HepG2 (cell line): ENCODE measurements at regions not wholly inside any gene's neighbourhood (a gene's known extent, or its start where the extent isn't known, plus 50 kb on each side); places are given as distances from the start of the nearest gene placed in this dataset.

Source experiments
- ATAC-seq: fragments of 200-7000 bp; cut with Tn5 transposase; 3 replicates; pipeline ENCODE4 v1.9.1; 2020; ENCODE audit warnings: mild to moderate bottlenecking, moderate library complexity
- BruUV-seq: library from RNA; stranded (reverse); fragments of 400-500 nt; replicated peaks from 2 replicates; lab custom pipeline; 2021; lab: Mats Ljungman, UMichigan
- CTCF ChIA-PET: fragments of 300-600 bp; formaldehyde crosslinking; extraction: SDS; loops from one replicate; lab custom pipeline; 2021; ENCODE audit warnings: low total read pairs, inconsistent platforms, low intra/inter-chr PET ratio; lab: Yijun Ruan, JAX
- POLR2A ChIA-PET: fragments of 350-600 bp; sonication (Branson Sonifier 250); formaldehyde crosslinking; loops from one replicate; lab custom pipeline; 2020; ENCODE audit warnings: antibody characterized with exemption, inconsistent platforms; lab: Yijun Ruan, JAX
- DNase-seq: peaks from one replicate; pipeline ENCODE4 v3.0.0-alpha.2; 2015; ENCODE audit warnings: low spot score
- FAIRE-seq: peaks from 3 replicates; lab custom pipeline; 2011; peaks lifted over from hg19 to GRCh38; lab: Jason Lieb, UNC
- H2AFZ ChIP-seq: one replicate; pipeline ENCODE4 v1.6.1; 2011; ENCODE audit warnings: low read length, inconsistent platforms
- H3K27ac ChIP-seq: fragments of 300-600 bp; 3 replicates; pipeline ENCODE4 v1.8.0; 2011; ENCODE audit warnings: mixed run types, mild to moderate bottlenecking, mixed read lengths, low read length, inconsistent platforms; ENCODE audit not compliant: insufficient read depth; ENCODE audit errors: extremely low read length
- H3K27me3 ChIP-seq, 2 experiments: fragments of 200-600 bp in 1 of 2; 2 replicates in 1 of 2; 3 replicates in 1 of 2; pipeline versions ENCODE4 v1.6.0 to v1.8.0; 2011; ENCODE audit warnings: low read length in 2 of 2, mild to moderate bottlenecking in 2 of 2, moderate library complexity in 2 of 2, inconsistent platforms in 1 of 2; ENCODE audit not compliant: insufficient read depth in 2 of 2, control insufficient read depth in 1 of 2
- H3K36me3 ChIP-seq, 2 experiments: fragments of 200-600 bp in 1 of 2; replicated peaks in 1 of 2; 2 replicates in 1 of 2; 3 replicates in 1 of 2; pipeline versions ENCODE4 v1.5.1 to v1.8.0; 2011; ENCODE audit warnings: low read length in 2 of 2, inconsistent platforms in 1 of 2; ENCODE audit not compliant: insufficient read depth in 2 of 2, control insufficient read depth in 1 of 2
- H3K4me1 ChIP-seq: 2 replicates; pipeline ENCODE4 v1.5.1; 2012; ENCODE audit warnings: low read length, inconsistent platforms; ENCODE audit not compliant: insufficient read depth
- H3K4me2 ChIP-seq: 2 replicates; pipeline ENCODE4 v1.6.0; 2011; ENCODE audit warnings: low read depth, low read length, inconsistent platforms
- H3K4me3 ChIP-seq, 3 experiments: fragments of 200-600 bp in 1 of 3; sonication (generic), shearing (Covaris generic) in 1 of 3; replicated peaks in 1 of 3; 2 replicates each; pipeline ENCODE4 v1.5.1; 2011 to 2016; ENCODE audit warnings: low read length in 3 of 3, inconsistent platforms in 2 of 3, low read depth in 2 of 3, mild to moderate bottlenecking in 2 of 3, control low read depth in 1 of 3, mixed read lengths in 1 of 3; ENCODE audit not compliant: insufficient read depth in 1 of 3
- H3K79me2 ChIP-seq: one replicate; pipeline ENCODE4 v1.6.1; 2011; ENCODE audit warnings: low read length, inconsistent platforms; ENCODE audit not compliant: insufficient read depth
- H3K9ac ChIP-seq: 2 replicates; pipeline ENCODE4 v1.6.0; 2011; ENCODE audit warnings: mild to moderate bottlenecking, low read depth, low read length, inconsistent platforms; ENCODE audit not compliant: insufficient read depth
- H3K9me3 ChIP-seq: 2 replicates; pipeline ENCODE4 v1.5.1; 2012; ENCODE audit warnings: mild to moderate bottlenecking, low read length
- H4K20me1 ChIP-seq: 2 replicates; pipeline ENCODE4 v1.6.0; 2011; ENCODE audit warnings: inconsistent platforms, mild to moderate bottlenecking, low read length, moderate library complexity; ENCODE audit not compliant: insufficient read depth
- AHR ChIP-seq: IDR thresholded peaks from 2 replicates; pipeline ENCODE4 v1.6.1; 2018; ENCODE audit warnings: missing genetic modification reagents, missing compliant biosample characterization
- ATF6 ChIP-seq: sonication (generic); formaldehyde crosslinking; conservative IDR thresholded peaks from 2 replicates; pipeline ENCODE4 v1.4.0; 2020; ENCODE audit warnings: missing genetic modification reagents
- ATM ChIP-seq: fragments of 450-650 bp; IDR thresholded peaks from 2 replicates; pipeline ENCODE4 v1.7.1; 2017; ENCODE audit warnings: mild to moderate bottlenecking, borderline replicate concordance
- GMEB2 ChIP-seq: IDR thresholded peaks from 2 replicates; pipeline ENCODE4 v1.6.1; 2016; ENCODE audit warnings: missing biosample characterization, missing genetic modification reagents, low read depth
- GPN1 ChIP-seq: sonication (generic); formaldehyde crosslinking; IDR thresholded peaks from 2 replicates; pipeline ENCODE4 v1.5.1; 2020; ENCODE audit warnings: missing genetic modification reagents, borderline replicate concordance
- MAX ChIP-seq: IDR thresholded peaks from 2 replicates; pipeline ENCODE4 v1.6.1; 2012; ENCODE audit warnings: inconsistent platforms
- MBNL3 ChIP-seq: fragments of 250-450 bp; sonication (Bioruptor Pico); conservative IDR thresholded peaks from 2 replicates; pipeline ENCODE4 v1.8.0; 2022; ENCODE audit warnings: mild to moderate bottlenecking, inconsistent platforms
- MTA3 ChIP-seq: sonication (generic); formaldehyde crosslinking; IDR thresholded peaks from 2 replicates; pipeline ENCODE4 v1.4.0; 2020; ENCODE audit warnings: missing genetic modification reagents
- PBX3 ChIP-seq: sonication (generic); formaldehyde crosslinking; IDR thresholded peaks from 2 replicates; pipeline ENCODE4 v1.8.1; 2023; ENCODE audit warnings: missing genetic modification reagents, inconsistent platforms, borderline replicate concordance
- PLRG1 ChIP-seq: fragments of 450-650 bp; conservative IDR thresholded peaks from 2 replicates; pipeline ENCODE4 v1.6.1; 2016
- RFX1 ChIP-seq: fragments of 450-650 bp; IDR thresholded peaks from 2 replicates; pipeline ENCODE4 v1.6.1; 2017
- ZBTB43 ChIP-seq: sonication (generic); formaldehyde crosslinking; conservative IDR thresholded peaks from 2 replicates; pipeline ENCODE4 v1.4.0; 2020; ENCODE audit warnings: missing genetic modification reagents
- ZFP1 ChIP-seq: IDR thresholded peaks from 2 replicates; pipeline ENCODE4 v1.6.1; 2016
- ZNF121 ChIP-seq: sonication (generic); formaldehyde crosslinking; IDR thresholded peaks from 2 replicates; pipeline ENCODE4 v1.5.0; 2020; ENCODE audit warnings: mild to moderate bottlenecking, missing genetic modification reagents
- ZNF207 ChIP-seq: fragments of 450-650 bp; IDR thresholded peaks from 2 replicates; pipeline ENCODE4 v1.6.1; 2016; ENCODE audit warnings: antibody characterized with exemption, borderline replicate concordance
- ZNF660 ChIP-seq: sonication (generic); formaldehyde crosslinking; IDR thresholded peaks from 2 replicates; pipeline ENCODE4 v1.5.1; 2020; ENCODE audit warnings: mild to moderate bottlenecking, low read depth, missing genetic modification reagents, borderline replicate concordance
- ZNF703 ChIP-seq: sonication (generic); formaldehyde crosslinking; IDR thresholded peaks from 2 replicates; pipeline ENCODE4 v1.5.1; 2020; ENCODE audit warnings: missing genetic modification reagents, mild to moderate bottlenecking, moderate library complexity, borderline replicate concordance
- ZNF749 ChIP-seq: sonication (generic); formaldehyde crosslinking; IDR thresholded peaks from 2 replicates; pipeline ENCODE4 v1.8.0; 2022; ENCODE audit warnings: mild to moderate bottlenecking, missing genetic modification reagents, moderate library complexity, borderline replicate concordance
- WGBS: methylation state at CpG from one replicate; pipeline ENCODE4 v1.1.6; 2017; ENCODE audit warnings: low lambda C conversion rate; 5-methylcytosine and 5-hydroxymethylcytosine counted together
- in situ Hi-C: cut with HindIII; loops from 2 replicates; pipeline ENCODE4 v1.10.0; 2017; ENCODE audit warnings: low pct_unique_long_range_greater_than_20kb; ENCODE audit not compliant: extremely low pct_ligation_motif_present
- intact Hi-C: fragments of 100-400 bp; cut with micrococcal nuclease; formaldehyde crosslinking; loops from one replicate; pipeline ENCODE4 v1.10.0; 2022; ENCODE audit not compliant: unreplicated experiment

GRCh38 chr19:29013988-29014387 lies 199.0 kb downstream of the UQCRFS1 start:
- Histone ChIP-seq H3K27ac (no peak overlapping the region), H2AFZ (no peak overlapping the region), H4K20me1 (no peaks in the 10 kb centered on the region), H3K4me2 (no peak overlapping the region), H3K9me3 (no peaks in the 10 kb centered on the region), H3K36me3 (no peaks in the 10 kb centered on the region), H3K79me2 (no peaks in the 10 kb centered on the region), H3K4me1 (no peaks in the 10 kb centered on the region), H3K27me3 (no peaks in the 10 kb centered on the region), H3K9ac (no peak overlapping the region), H3K4me3 (no peak overlapping the region)
- FAIRE-seq = no peak
- TF ChIP-seq ZNF660 (CRISPR knock-in tag) (no peak), MBNL3 (CRISPR knock-in tag) (no peak), ZFP1 (CRISPR knock-in tag) (no peak), MAX (no peak), MTA3 (CRISPR knock-in tag) (no peak), ZBTB43 (CRISPR knock-in tag) (no peak), GMEB2 (CRISPR knock-in tag) (no peak), ZNF703 (CRISPR knock-in tag) (no peak), PLRG1 (no peak), RFX1 (no peak), ZNF207 (no peak), ZNF121 (no peak), GPN1 (CRISPR knock-in tag) (no peak), PBX3 (CRISPR knock-in tag) (no peak), ZNF749 (CRISPR knock-in tag) (no peak), ATM (no peak), AHR (CRISPR knock-in tag) (no peak), ATF6 (CRISPR knock-in tag) (no peak)
- WGBS = 67% methylated on average over 10 of the region's 15 CpGs
- in situ Hi-C loops = no loop called here
- ChIA-PET POLR2A (no interaction called here), CTCF (no interaction called here)
- no TSS peak for BruUV-seq
- ATAC-seq = no peak
- intact Hi-C loops = no loop called here
- no peak for DNase-seq
